ENCODE measurements at regions not wholly inside any gene's neighbourhood (a gene's known extent, or its start where the extent isn't known, plus 50 kb on each side); places are given as distances from the start of the nearest gene placed in this dataset.

- DNase-seq (ENCODE audit: low read depth): peak; percentile 90
Observed at GRCh38 chr10:31146491-31147209, 115.0 kb upstream of the ZNF438 start.

- DNase-seq (ENCODE audit: low read depth): peak; percentile 94
Observed at GRCh38 chr10:31147210-31147608, 115.5 kb upstream of the ZNF438 start.

- peak; percentile 48 for DNase-seq (ENCODE audit: low read depth)
Observed at GRCh38 chr10:31148951-31149350, 117.3 kb upstream of the ZNF438 start.

- DNase-seq (ENCODE audit: low read depth): no peak
Observed at GRCh38 chr10:31149835-31150512, 118.3 kb upstream of the ZNF438 start.

GRCh38 chr10:31151301-31151700 is 119.6 kb upstream of the ZNF438 start:
- no peak for DNase-seq (ENCODE audit: low read depth)

GRCh38 chr10:31152421-31153135 is 120.9 kb upstream of the ZNF438 start:
- DNase-seq (ENCODE audit: low read depth): no peak

- DNase-seq (ENCODE audit: low read depth): no peak
Observed at GRCh38 chr10:31153161-31153560, 121.5 kb upstream of the ZNF438 start.

GRCh38 chr10:31153692-31154091 is 122.0 kb upstream of the ZNF438 start:
- DNase-seq (ENCODE audit: low read depth): peak; percentile 31

GRCh38 chr10:31154996-31155395 is 123.3 kb upstream of the ZNF438 start:
- no peak for DNase-seq (ENCODE audit: low read depth)

GRCh38 chr10:31157123-31158010 is 125.7 kb upstream of the ZNF438 start:
- peak; percentile 17 for DNase-seq (ENCODE audit: low read depth)

- DNase-seq (ENCODE audit: low read depth): no peak
Observed at GRCh38 chr10:31158011-31158658, 126.5 kb upstream of the ZNF438 start.

GRCh38 chr10:31166606-31167005 is 134.9 kb upstream of the ZNF438 start:
- DNase-seq (ENCODE audit: low read depth): peak; percentile 40

- DNase-seq (ENCODE audit: low read depth): no peak
Observed at GRCh38 chr10:31170636-31171035, 139.0 kb upstream of the ZNF438 start.

- no peak for DNase-seq (ENCODE audit: low read depth)
Observed at GRCh38 chr10:31171402-31172083, 139.9 kb upstream of the ZNF438 start.

GRCh38 chr10:31172925-31173324 is 141.3 kb upstream of the ZNF438 start:
- DNase-seq (ENCODE audit: low read depth): no peak

- no peak for DNase-seq (ENCODE audit: low read depth)
Observed at GRCh38 chr10:31173752-31174151, 142.1 kb upstream of the ZNF438 start.

GRCh38 chr10:31179091-31179680 is 139.8 kb upstream of the ZEB1 start:
- DNase-seq (ENCODE audit: low read depth): no peak

- no peak for DNase-seq (ENCODE audit: low read depth)
Observed at GRCh38 chr10:31186225-31187000, 132.6 kb upstream of the ZEB1 start.

- no peak for DNase-seq (ENCODE audit: low read depth)
Observed at GRCh38 chr10:31187182-31187581, 131.8 kb upstream of the ZEB1 start.
